T47D (cell line): ENCODE measurements at regions not wholly inside any gene's neighbourhood (a gene's known extent, or its start where the extent isn't known, plus 50 kb on each side); places are given as distances from the start of the nearest gene placed in this dataset.

Source experiments
- DNase-seq, 2 experiments: peaks; one replicate each; pipeline versions ENCODE4 v3.0.0 to v3.0.0-alpha.2; 2011 to 2012; ENCODE audit warnings: low read depth in 1 of 2, low spot score in 1 of 2
- JUND ChIP-seq: IDR thresholded peaks from 2 replicates; pipeline ENCODE4 v1.6.1; 2012; ENCODE audit warnings: low read depth
- in situ Hi-C: cut with HindIII; loops from 2 replicates; pipeline ENCODE4 v1.10.0; 2016; ENCODE audit warnings: low sequenced_read_pairs, low pct_unique_long_range_greater_than_20kb

- no peak for DNase-seq
- in situ Hi-C loops = no loop called here
- TF ChIP-seq JUND = no peak
Observed at GRCh38 chr4:123892368-123892976, 495.9 kb downstream of the SPRY1 start.

- DNase-seq = no peak
- in situ Hi-C loops = no loop called here
- no peak for TF ChIP-seq JUND
Observed at GRCh38 chr4:123893011-123893981, 496.7 kb downstream of the SPRY1 start.

- in situ Hi-C loops = no loop called here
- no peak for DNase-seq
- TF ChIP-seq JUND = no peak
Observed at GRCh38 chr4:123896446-123897071, 500.0 kb downstream of the SPRY1 start.

GRCh38 chr4:123898946-123899666 is 502.5 kb downstream of the SPRY1 start:
- no peak for DNase-seq
- no peak for TF ChIP-seq JUND
- in situ Hi-C loops = no loop called here

- in situ Hi-C loops = no loop called here
- DNase-seq = no peak
- no peak for TF ChIP-seq JUND
Observed at GRCh38 chr4:123904882-123905281, 508.3 kb downstream of the SPRY1 start.

GRCh38 chr4:123913598-123913997 is 517.0 kb downstream of the SPRY1 start:
- in situ Hi-C loops = no loop called here
- no peak for TF ChIP-seq JUND
- DNase-seq = no peak

- in situ Hi-C loops = no loop called here
- TF ChIP-seq JUND = no peak
- no peak for DNase-seq
Observed at GRCh38 chr4:123916821-123917220, 520.2 kb downstream of the SPRY1 start.

- no peak for DNase-seq
- in situ Hi-C loops = no loop called here
- TF ChIP-seq JUND = no peak
Observed at GRCh38 chr4:123919576-123920098, 523.0 kb downstream of the SPRY1 start.

- TF ChIP-seq JUND = no peak
- no peak for DNase-seq
- in situ Hi-C loops = no loop called here
Observed at GRCh38 chr4:123921339-123921738, 524.7 kb downstream of the SPRY1 start.

- no peak for TF ChIP-seq JUND
- DNase-seq = no peak
- in situ Hi-C loops = no loop called here
Observed at GRCh38 chr4:123922847-123923246, 526.3 kb downstream of the SPRY1 start.

- no peak for DNase-seq
- no peak for TF ChIP-seq JUND
- in situ Hi-C loops = no loop called here
Observed at GRCh38 chr4:123924536-123924935, 527.9 kb downstream of the SPRY1 start.

GRCh38 chr4:123929565-123929964 is 533.0 kb downstream of the SPRY1 start:
- no peak for TF ChIP-seq JUND
- no peak for DNase-seq
- in situ Hi-C loops = no loop called here
